Activated T-cell treated with anti-CD3 and anti-CD28 coated beads, Interleukin-2, amount 50 U/mL, for 24 hours (primary cell): ENCODE measurements at regions not wholly inside any gene's neighbourhood (a gene's known extent, or its start where the extent isn't known, plus 50 kb on each side); places are given as distances from the start of the nearest gene placed in this dataset.
A peak's percentile ranks its signal among the peaks of the same experiment; 100 is the strongest.

Experiments used
- DNase-seq: peaks from one replicate; pipeline ENCODE4 v3.0.0-alpha.2; 2020
- H3K27ac Mint-ChIP-seq: 2 replicates; pipeline ENCODE4 v1.8.0; 2020; ENCODE audit warnings: mild to moderate bottlenecking, mixed read lengths
- H3K27me3 Mint-ChIP-seq: 2 replicates; pipeline ENCODE4 v1.8.0; 2020; ENCODE audit warnings: mixed read lengths
- H3K36me3 Mint-ChIP-seq: 2 replicates; pipeline ENCODE4 v1.8.0; 2020; ENCODE audit warnings: low read depth, mixed read lengths
- H3K4me1 Mint-ChIP-seq: 2 replicates; pipeline ENCODE4 v1.8.0; 2020; ENCODE audit warnings: low read depth, mixed read lengths
- H3K4me3 Mint-ChIP-seq: 2 replicates; pipeline ENCODE4 v1.8.0; 2020; ENCODE audit warnings: mild to moderate bottlenecking, moderate library complexity, mixed read lengths
- H3K9me3 Mint-ChIP-seq: 2 replicates; pipeline ENCODE4 v1.8.0; 2020; ENCODE audit warnings: mixed read lengths

DNA sequence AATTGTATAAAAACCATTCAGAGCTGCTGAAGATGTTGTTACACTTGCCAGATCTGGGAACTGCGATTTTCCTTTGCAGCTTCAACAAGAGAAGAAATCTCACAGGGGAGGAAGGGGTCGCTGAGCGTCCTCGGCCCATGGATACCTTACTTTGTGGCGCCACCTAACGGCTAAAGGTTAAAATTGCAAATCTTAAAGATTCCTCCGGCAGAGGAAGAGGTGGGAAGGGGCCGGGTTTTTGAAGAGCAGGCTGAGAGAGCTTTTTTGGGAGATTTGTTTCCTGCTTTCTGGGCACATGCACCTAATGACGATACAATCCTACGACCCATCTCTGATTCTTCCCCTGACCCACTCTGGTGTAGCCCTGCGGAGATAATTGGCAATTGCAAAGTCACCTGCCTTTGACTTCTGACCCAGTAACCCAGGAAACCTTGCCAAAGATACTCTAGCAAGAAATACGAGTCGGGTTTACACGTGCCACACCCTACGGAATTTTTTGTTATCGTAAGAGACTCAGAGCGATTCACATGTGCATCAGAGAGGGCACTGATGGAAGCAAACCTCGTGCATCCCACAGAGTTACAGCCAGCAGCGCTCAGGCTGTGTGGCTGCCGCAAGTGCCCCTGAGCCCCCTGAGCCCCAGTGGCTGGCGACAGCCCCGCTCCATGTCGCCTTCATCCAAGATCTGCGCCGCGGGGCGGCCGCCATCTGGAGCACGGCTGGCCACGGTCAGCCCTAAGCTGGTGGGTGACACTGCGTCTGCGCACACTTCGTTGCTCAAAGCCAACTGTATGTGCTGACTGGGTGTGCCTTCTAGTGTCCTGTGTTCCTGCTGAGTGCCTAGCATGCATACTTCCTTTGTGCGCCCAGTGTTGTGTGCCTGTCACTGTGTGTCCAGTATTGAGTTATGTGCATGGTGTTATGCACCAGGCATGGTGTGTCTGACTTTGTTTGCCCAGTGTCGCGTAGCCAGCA, 55.2 kb upstream of the CHRNA7 start:
- DNase-seq: peak; percentile 42
- H3K27me3 Mint-ChIP-seq: peaks cover 44% of the 10 kb centered on the region

GRCh38 chr15:31975830-31976229, 54.5 kb upstream of the CHRNA7 start:
- Mint-ChIP-seq H3K27ac (no peak overlapping the region), H3K4me3 (no peak overlapping the region), H3K9me3 (no peaks in the 10 kb centered on the region), H3K36me3 (no peaks in the 10 kb centered on the region), H3K27me3 (peaks cover 42% of the 10 kb centered on the region), H3K4me1 (peaks cover 11% of the 10 kb centered on the region)
- DNase-seq: no peak

More for the DNA sequence above, 55.2 kb upstream of the CHRNA7 start:
- Mint-ChIP-seq H3K4me1 (peaks cover 11% of the 10 kb centered on the region), H3K9me3 (no peaks in the 10 kb centered on the region), H3K4me3 (peak overlapping the region; percentile 18), H3K36me3 (no peaks in the 10 kb centered on the region), H3K27ac (no peak overlapping the region)

DNA sequence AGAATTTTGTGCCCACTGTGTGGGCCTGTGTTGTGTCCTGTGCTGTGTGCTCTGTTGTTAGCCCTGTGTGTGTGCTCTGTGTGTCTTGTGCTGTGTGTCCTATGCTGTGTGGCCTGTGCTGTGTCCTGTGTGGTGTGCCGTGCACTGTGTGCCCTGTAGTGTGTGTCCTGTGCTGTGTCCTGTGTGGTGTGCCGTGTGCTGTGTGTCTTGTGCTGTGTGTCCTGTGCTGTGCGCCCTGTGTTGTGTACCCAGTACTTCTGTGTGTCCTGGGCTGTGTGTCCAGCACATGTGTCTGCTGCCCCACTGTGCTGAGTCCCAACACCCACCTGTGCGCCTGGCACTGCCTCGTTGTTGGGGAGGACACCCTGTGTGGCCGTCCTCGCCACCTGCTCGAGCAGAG, 53.2 kb upstream of the CHRNA7 start:
- H3K9me3 Mint-ChIP-seq: no peaks in the 10 kb centered on the region
- H3K4me1 Mint-ChIP-seq: peaks cover 11% of the 10 kb centered on the region
- no peak overlapping the region for H3K4me3 Mint-ChIP-seq
- H3K27ac Mint-ChIP-seq: no peak overlapping the region
- peaks cover 42% of the 10 kb centered on the region for H3K27me3 Mint-ChIP-seq
- no peaks in the 10 kb centered on the region for H3K36me3 Mint-ChIP-seq
- DNase-seq: no peak

DNA sequence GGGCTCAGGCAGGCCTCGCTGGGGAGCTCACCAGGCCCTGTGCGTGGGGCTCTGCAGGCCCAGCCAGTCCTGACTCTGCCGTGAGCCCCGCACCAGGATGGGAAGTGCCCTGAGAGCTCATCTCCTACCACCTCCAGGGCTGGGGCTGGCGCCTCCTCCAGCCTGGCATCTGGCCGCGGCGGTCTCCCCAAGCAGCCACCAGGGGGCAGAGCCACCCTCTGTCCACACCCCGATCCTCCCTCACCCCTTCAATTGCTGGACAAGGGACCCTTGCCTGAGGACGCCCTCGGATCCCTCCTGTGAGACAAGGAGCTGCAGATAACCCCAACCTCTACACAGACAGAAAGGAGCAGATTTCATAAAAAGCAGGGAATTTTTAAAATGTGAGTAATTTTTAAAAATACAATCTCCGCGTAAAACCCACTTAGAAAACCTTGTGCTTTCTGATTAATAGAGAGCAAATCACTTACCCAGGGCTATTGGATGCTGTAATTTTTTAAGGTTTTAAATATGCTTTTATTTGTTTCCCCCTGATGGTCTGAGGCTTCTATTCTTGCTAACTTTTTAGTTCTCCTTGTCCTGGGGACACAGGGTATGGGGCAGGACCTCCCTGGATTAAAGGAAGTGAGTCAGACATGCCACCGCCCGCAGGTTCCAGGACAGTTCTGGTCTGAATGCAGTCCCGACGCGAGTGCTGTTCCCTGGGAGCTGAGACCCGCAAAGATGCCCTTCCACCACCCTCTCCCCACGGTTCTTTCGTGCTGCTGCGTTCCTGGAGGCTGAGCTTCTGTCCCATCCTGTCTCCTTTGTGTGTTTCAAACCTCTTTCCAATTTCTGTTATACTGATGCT, 52.3 kb upstream of the CHRNA7 start:
- peaks cover 42% of the 10 kb centered on the region for H3K27me3 Mint-ChIP-seq
- peaks cover 11% of the 10 kb centered on the region for H3K4me1 Mint-ChIP-seq
- H3K4me3 Mint-ChIP-seq: no peak overlapping the region
- H3K27ac Mint-ChIP-seq: no peak overlapping the region
- peak; percentile 73 for DNase-seq
- H3K36me3 Mint-ChIP-seq: no peaks in the 10 kb centered on the region
- no peaks in the 10 kb centered on the region for H3K9me3 Mint-ChIP-seq
